ENCODE measurements at regions not wholly inside any gene's neighbourhood (a gene's known extent, or its start where the extent isn't known, plus 50 kb on each side); places are given as distances from the start of the nearest gene placed in this dataset.
"Not testable (repeated sequence)": the region's sequence is repeated elsewhere in the genome, so short reads cannot be mapped to it uniquely, and the experiment has no call there.

- FAIRE-seq = not testable (repeated sequence)
- DNase-seq (ENCODE audit: insufficient read length, low spot score) = peak; percentile 2
These were observed 122.0 kb upstream of the NIPA1 start for GRCh38 chr15:22664294-22665058.

GRCh38 chr15:22665059-22665702, 121.3 kb upstream of the NIPA1 start:
- not testable (repeated sequence) for FAIRE-seq; DNase-seq (ENCODE audit: insufficient read length, low spot score)

- not testable (repeated sequence) for DNase-seq (ENCODE audit: insufficient read length, low spot score); FAIRE-seq
These were observed 120.7 kb upstream of the NIPA1 start for GRCh38 chr15:22665711-22666110.

GRCh38 chr15:22684786-22685185, 101.7 kb upstream of the NIPA1 start:
- DNase-seq (ENCODE audit: insufficient read length, low spot score); FAIRE-seq: not testable (repeated sequence)

GRCh38 chr15:22699881-22700280, 86.6 kb upstream of the NIPA1 start:
- DNase-seq (ENCODE audit: insufficient read length, low spot score); FAIRE-seq: not testable (repeated sequence)

GRCh38 chr15:22710831-22711341, 75.6 kb upstream of the NIPA1 start:
- DNase-seq (ENCODE audit: insufficient read length, low spot score); FAIRE-seq: not testable (repeated sequence)

- FAIRE-seq; DNase-seq (ENCODE audit: insufficient read length, low spot score): not testable (repeated sequence)
These were observed 72.5 kb upstream of the NIPA1 start for GRCh38 chr15:22713933-22714332.

DNA sequence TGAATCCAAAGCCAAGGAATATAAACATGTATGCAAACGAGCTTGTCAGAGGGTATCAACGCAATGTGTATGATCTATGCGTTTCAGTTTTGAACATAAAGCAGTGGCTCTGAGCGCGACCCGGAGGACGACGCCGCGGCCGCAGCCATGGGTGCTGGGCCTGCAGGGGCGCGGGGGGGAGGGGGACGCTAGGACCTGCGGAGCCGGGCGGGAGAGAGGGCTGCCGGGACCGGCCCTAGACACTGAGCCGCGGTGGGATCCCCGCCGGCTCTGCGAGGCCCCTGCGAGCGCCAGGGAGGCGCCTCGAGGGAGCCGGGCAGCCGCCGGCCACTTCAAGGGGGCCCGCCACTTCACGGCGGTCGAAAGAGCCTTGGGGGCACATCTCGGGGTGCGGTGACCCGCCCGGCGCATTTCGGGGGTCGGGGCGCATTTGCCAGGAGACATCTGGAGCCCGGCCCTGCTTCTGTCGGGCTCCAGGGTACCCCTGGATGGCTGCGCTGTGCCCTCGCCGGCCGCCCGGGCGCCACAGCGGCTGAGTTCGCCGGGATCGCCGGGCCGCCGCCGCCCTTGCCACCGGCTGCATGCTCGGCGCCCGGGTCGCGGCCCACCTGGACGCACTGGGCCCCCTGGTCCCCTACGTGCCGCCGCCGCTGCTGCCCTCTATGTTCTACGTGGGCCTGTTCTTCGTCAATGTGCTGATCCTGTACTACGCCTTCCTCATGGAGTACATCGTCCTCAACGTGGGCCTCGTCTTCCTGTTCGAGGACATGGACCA, 71.9 kb upstream of the NIPA1 start:
- not testable (repeated sequence) for FAIRE-seq; DNase-seq (ENCODE audit: insufficient read length, low spot score)

DNA sequence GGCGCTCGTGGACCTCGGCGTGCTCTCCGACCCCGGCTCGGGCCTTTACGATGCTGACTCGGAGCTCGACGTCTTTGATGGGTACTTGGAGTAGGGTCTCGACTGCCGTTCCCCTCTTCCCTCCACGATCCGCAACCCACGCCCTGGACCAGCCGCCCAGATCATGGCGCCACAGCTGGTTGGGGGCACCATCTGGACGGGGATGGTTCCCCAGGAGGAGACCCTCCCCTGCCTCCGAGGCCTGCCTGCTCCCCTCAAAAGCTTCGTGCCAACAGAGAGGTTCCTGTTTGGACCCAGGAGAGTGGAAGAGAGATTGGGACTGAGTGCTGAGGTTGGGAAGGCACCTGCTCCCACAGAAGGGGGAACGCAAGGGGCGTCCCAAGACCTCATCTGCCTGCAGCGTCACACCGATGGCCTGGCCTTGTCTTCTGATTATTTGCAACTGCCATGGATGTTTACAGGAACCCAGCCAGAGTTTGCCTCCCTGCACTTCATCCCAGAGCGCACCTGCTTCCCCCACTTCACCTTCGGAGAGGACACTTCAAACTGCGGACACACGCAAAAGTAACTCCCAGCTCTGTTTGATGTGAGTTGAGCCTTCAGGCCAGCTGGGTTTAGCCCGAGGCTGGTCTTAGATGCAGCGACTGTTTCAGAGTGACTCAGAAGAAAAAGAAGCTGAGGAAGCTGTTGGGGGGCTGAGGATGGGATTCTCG, 71.2 kb upstream of the NIPA1 start:
- DNase-seq (ENCODE audit: insufficient read length, low spot score); FAIRE-seq: not testable (repeated sequence)

DNA sequence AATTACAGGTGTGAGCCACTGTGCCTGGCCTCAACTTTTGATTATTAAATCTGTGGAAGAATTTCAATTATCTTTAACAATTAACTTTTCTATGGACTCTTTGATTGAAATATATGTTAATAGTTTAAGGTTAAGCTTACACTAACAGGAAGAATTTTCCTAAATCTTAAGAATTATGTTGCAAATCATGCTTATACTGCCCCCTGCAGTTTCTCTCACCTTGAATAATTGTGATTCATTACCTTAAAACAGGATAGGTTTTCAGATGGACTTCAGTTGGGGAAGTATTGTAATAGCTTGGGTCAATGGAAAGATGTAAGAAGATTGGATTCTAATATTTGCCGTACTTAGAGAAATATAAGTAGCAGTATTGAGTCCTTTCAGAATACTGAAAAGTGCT, 66.5 kb upstream of the NIPA1 start:
- FAIRE-seq; DNase-seq (ENCODE audit: insufficient read length, low spot score): not testable (repeated sequence)

DNA sequence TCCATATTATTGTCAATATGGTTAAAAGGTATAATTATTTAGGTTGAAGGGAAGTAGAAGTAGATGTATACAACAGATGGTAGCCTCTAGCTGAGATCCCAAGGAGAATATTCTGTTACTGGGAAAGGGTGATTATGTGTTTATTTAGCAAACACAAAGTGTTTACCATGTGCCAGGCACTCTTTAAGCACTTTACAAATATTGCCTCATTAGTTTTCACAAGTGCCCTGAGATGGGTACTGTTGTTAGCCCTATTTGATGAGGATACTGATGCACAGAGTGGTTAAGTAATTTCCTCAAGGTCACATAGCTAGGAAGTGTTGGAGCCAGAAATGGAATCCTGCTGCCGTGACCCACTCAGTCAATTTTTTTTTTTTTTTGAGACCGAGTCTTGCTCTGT, 60.3 kb upstream of the NIPA1 start:
- not testable (repeated sequence) for FAIRE-seq; DNase-seq (ENCODE audit: insufficient read length, low spot score)

GRCh38 chr15:22735067-22735466, 51.4 kb upstream of the NIPA1 start:
- FAIRE-seq; DNase-seq (ENCODE audit: insufficient read length, low spot score): not testable (repeated sequence)

DNA sequence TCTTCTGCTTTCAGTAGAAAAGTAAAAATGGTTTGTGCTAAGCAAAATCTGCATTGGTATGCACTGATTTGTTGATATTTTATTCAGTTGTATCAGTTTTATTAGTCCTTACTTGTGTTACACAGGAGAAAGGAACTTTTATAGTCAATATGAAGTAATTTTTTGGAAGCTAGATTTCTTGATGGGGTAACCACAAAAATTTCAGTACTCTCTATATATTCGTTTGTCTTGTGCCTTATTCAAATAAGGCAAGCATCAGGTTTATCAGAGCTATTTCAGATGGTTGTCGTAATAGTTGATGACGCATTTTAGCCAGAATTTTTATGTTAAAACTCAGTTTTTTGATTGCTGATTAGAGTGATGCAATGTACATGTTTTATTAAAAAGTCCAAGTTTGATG, 50.7 kb upstream of the NIPA1 start:
- DNase-seq (ENCODE audit: insufficient read length, low spot score) (no peak), FAIRE-seq (no peak)
- TF ChIP-seq POLR2AphosphoS5 (IDR thresholded peaks at IDR 0.05; ENCODE audit: low read depth, low read length) (no peak), SPI1 (IDR thresholded peaks at IDR 0.05; ENCODE audit: low read depth, low read length) (no peak)

GRCh38 chr15:22736200-22736599, 50.2 kb upstream of the NIPA1 start:
- DNase-seq (ENCODE audit: insufficient read length, low spot score); FAIRE-seq: not testable (repeated sequence)

Measured in GM12891 (cell line).